Keratinocyte (primary cell): ENCODE measurements at regions not wholly inside any gene's neighbourhood (a gene's known extent, or its start where the extent isn't known, plus 50 kb on each side); places are given as distances from the start of the nearest gene placed in this dataset.

ENCODE experiments used
- DNase-seq: peaks from one replicate; pipeline ENCODE4 v3.0.0-alpha.2; 2011; ENCODE audit warnings: low read depth, missing footprints, low spot score
- FAIRE-seq: peaks from 2 replicates; lab custom pipeline; 2011; peaks lifted over from hg19 to GRCh38; lab: Jason Lieb, UNC
- H2AFZ ChIP-seq: 2 replicates; pipeline ENCODE4 v1.6.0; 2012; ENCODE audit warnings: low read length, control low read depth, inconsistent platforms; ENCODE audit not compliant: control insufficient read depth
- H3K27ac ChIP-seq: 2 replicates; pipeline ENCODE4 v1.5.1; 2011; ENCODE audit warnings: low read length; ENCODE audit not compliant: control insufficient read depth, insufficient read depth
- H3K27me3 ChIP-seq: 3 replicates; pipeline ENCODE4 v1.6.0; 2011; ENCODE audit warnings: low read length; ENCODE audit not compliant: control insufficient read depth, insufficient read depth; ENCODE audit errors: extremely low read depth
- H3K36me3 ChIP-seq, 2 experiments: 2 replicates in 1 of 2; 3 replicates in 1 of 2; pipeline ENCODE4 v1.5.1; 2011; ENCODE audit warnings: low read length in 2 of 2, mild to moderate bottlenecking in 1 of 2; ENCODE audit not compliant: control insufficient read depth in 2 of 2, insufficient read depth in 2 of 2; ENCODE audit errors: extremely low read depth in 1 of 2
- H3K4me1 ChIP-seq: 3 replicates; pipeline ENCODE4 v1.5.1; 2011; ENCODE audit warnings: low read length; ENCODE audit not compliant: control insufficient read depth, insufficient read depth; ENCODE audit errors: extremely low read depth
- H3K4me2 ChIP-seq: 3 replicates; pipeline ENCODE4 v1.6.0; 2011; ENCODE audit warnings: low read depth, low read length; ENCODE audit not compliant: control insufficient read depth, insufficient read depth; ENCODE audit errors: extremely low read depth
- H3K4me3 ChIP-seq, 3 experiments: fragments of 200-600 bp in 1 of 3; sonication (generic) in 1 of 3; 2 replicates in 2 of 3; 3 replicates in 1 of 3; pipeline ENCODE4 v1.5.1; 2011 to 2016; ENCODE audit warnings: low read length in 3 of 3, mild to moderate bottlenecking in 3 of 3, control low read depth in 2 of 3, inconsistent platforms in 1 of 3, low read depth in 1 of 3, mixed read lengths in 1 of 3, mixed run types in 1 of 3, moderate library complexity in 1 of 3; ENCODE audit not compliant: control insufficient read depth in 2 of 3, insufficient read depth in 2 of 3; ENCODE audit errors: extremely low read depth in 1 of 3
- H3K79me2 ChIP-seq: 2 replicates; pipeline ENCODE4 v1.6.0; 2012; ENCODE audit warnings: low read length; ENCODE audit not compliant: control insufficient read depth, insufficient read depth
- H3K9ac ChIP-seq: 3 replicates; pipeline ENCODE4 v1.6.0; 2011; ENCODE audit warnings: low read length; ENCODE audit not compliant: control insufficient read depth, insufficient read depth; ENCODE audit errors: extremely low read depth
- H3K9me1 ChIP-seq: 3 replicates; pipeline ENCODE4 v1.6.0; 2011; ENCODE audit warnings: low read length; ENCODE audit not compliant: control insufficient read depth, insufficient read depth; ENCODE audit errors: extremely low read depth
- H3K9me3 ChIP-seq: 2 replicates; pipeline ENCODE4 v1.5.1; 2012; ENCODE audit warnings: low read depth, low read length; ENCODE audit not compliant: control insufficient read depth
- H4K20me1 ChIP-seq: 3 replicates; pipeline ENCODE4 v1.6.0; 2011; ENCODE audit warnings: low read length; ENCODE audit not compliant: control insufficient read depth, insufficient read depth; ENCODE audit errors: extremely low read depth
- CTCF ChIP-seq, 3 experiments: IDR thresholded peaks in 1 of 3; conservative IDR thresholded peaks in 1 of 3; optimal IDR thresholded peaks in 1 of 3; 2 replicates in 2 of 3; 3 replicates in 1 of 3; pipeline versions ENCODE3 to v1.5.1; 2011; ENCODE audit warnings: low read length in 3 of 3, mild to moderate bottlenecking in 3 of 3, moderate library complexity in 2 of 3, control low read depth in 1 of 3, inconsistent platforms in 1 of 3; ENCODE audit not compliant: insufficient read depth in 2 of 3; ENCODE audit errors: extremely low read depth in 1 of 3
- EZH2 ChIP-seq: IDR thresholded peaks from one replicate; pipeline ENCODE4 v1.6.1; 2012; ENCODE audit warnings: inconsistent platforms, mild to moderate bottlenecking, low read length, moderate library complexity
- dilution Hi-C: fragments of 300-500 bp; cut with MboI; formaldehyde crosslinking; loops from one replicate; pipeline ENCODE4 v1.7.0; 2020; ENCODE audit warnings: low sequenced_read_pairs; ENCODE audit not compliant: extremely low pct_ligation_motif_present

DNA sequence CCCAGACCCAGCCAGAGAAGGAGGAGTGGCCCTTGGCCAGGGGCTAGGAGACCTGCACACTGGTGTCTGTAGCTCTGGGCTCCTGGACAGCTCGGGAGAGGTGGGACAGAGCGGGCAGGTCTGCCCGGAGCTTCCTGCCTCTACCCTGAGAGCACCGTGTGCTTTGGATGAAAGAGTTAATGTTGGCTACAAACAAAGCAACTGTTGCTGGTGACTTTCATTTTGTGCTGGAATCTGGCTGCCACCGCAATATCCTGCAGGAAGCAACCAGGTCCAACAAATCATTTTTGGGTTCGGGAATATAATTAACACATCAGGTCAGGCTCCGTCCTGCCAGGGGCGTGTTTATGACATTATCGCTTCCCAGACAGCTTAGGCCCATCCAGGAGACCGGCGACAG, 441.8 kb upstream of the MKI67 start:
- H3K9me1 ChIP-seq: no peaks in the 10 kb centered on the region
- H3K79me2 ChIP-seq: no peaks in the 10 kb centered on the region
- DNase-seq (no peak), FAIRE-seq (no peak)
- dilution Hi-C loops: no loop called here
- no peaks in the 10 kb centered on the region for H3K27me3 ChIP-seq
- H3K9me3 ChIP-seq: no peaks in the 10 kb centered on the region
- no peak overlapping the region for H3K9ac ChIP-seq
- no peak overlapping the region for H2AFZ ChIP-seq
- no peaks in the 10 kb centered on the region for H3K36me3 ChIP-seq
- no peaks in the 10 kb centered on the region for H3K4me1 ChIP-seq
- TF ChIP-seq CTCF (optimal IDR thresholded peaks at IDR 0.05 in 1 of 3, IDR thresholded peaks at IDR 0.05 in 1 of 3, conservative IDR thresholded peaks at IDR 0.05 in 1 of 3; ENCODE audit: extremely low read depth in 1 of 3, insufficient read depth in 2 of 3, low read length in 3 of 3): no peak
- no peak for TF ChIP-seq EZH2
- no peak overlapping the region for H3K4me2 ChIP-seq
- no peaks in the 10 kb centered on the region for H4K20me1 ChIP-seq
- no peak overlapping the region for H3K27ac ChIP-seq
- H3K4me3 ChIP-seq: no peak overlapping the region

DNA sequence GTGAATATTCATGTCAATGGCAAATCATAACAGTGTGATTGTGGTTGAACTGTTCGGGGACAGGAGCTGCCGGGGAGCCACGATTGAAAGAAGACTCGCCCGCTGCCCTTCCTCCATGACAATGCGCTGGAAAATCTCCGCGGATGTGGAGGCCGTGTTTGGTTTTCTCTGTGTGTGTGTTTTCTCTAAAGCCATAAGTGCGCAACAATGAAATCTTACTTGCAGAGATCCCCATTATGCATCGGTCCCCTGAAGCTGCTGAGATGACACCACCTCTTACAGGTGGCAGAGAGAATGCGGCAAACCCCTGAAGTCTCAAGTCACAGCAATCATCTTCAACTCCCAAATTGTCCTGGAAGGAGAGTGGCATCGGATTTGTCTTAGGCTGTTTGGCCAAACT, 442.3 kb upstream of the MKI67 start:
- Histone ChIP-seq H3K4me1 (no peaks in the 10 kb centered on the region), H3K9ac (no peak overlapping the region), H4K20me1 (no peaks in the 10 kb centered on the region), H3K27me3 (no peaks in the 10 kb centered on the region), H3K4me3 (no peak overlapping the region), H3K4me2 (no peak overlapping the region), H3K27ac (no peak overlapping the region), H3K79me2 (no peaks in the 10 kb centered on the region), H2AFZ (no peak overlapping the region), H3K9me1 (no peaks in the 10 kb centered on the region), H3K36me3 (no peaks in the 10 kb centered on the region), H3K9me3 (no peaks in the 10 kb centered on the region)
- FAIRE-seq (no peak), DNase-seq (no peak)
- dilution Hi-C loops: no loop called here
- no peak for TF ChIP-seq CTCF (optimal IDR thresholded peaks at IDR 0.05 in 1 of 3, IDR thresholded peaks at IDR 0.05 in 1 of 3, conservative IDR thresholded peaks at IDR 0.05 in 1 of 3; ENCODE audit: extremely low read depth in 1 of 3, insufficient read depth in 2 of 3, low read length in 3 of 3)
- TF ChIP-seq EZH2: no peak
